HG03175 (cell line): ENCODE measurements at regions not wholly inside any gene's neighbourhood (a gene's known extent, or its start where the extent isn't known, plus 50 kb on each side); places are given as distances from the start of the nearest gene placed in this dataset.

ENCODE experiments used
- ATAC-seq: cut with Tn5 transposase; IDR thresholded peaks from one replicate; pipeline ENCODE4 v1.9.1; 2021; ENCODE audit warnings: mild to moderate bottlenecking, moderate library complexity; ENCODE audit not compliant: unreplicated experiment

DNA sequence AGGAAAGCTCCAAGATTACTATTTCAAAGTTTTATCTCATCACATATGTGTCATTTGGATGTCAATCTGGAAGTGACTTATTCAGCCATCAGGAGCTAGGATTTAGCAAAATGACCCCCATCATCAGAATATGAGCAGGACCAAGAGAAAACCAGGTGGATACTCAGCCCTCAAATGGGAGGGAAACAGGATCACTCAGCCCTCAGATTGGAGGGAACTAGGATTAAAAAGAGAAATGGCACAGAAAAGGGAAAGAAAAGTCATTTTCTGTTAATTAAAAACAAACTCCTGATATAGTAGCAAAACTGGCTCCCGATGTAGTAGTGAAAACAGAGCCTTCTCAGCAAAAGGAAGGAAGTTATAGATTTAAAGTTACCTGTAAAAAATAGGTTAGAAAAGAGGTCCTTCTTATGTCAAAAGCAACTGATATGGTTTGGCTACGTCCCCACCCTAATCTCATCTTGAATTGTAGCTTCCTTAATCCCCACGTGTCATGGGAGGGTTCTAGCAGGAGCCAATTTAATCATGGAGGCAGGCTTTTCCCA is 69.0 kb upstream of the MYCN start:
- no peak for ATAC-seq

- ATAC-seq, result no peak
Observed at GRCh38 chr2:15872854-15873253, 67.5 kb upstream of the MYCN start.

DNA sequence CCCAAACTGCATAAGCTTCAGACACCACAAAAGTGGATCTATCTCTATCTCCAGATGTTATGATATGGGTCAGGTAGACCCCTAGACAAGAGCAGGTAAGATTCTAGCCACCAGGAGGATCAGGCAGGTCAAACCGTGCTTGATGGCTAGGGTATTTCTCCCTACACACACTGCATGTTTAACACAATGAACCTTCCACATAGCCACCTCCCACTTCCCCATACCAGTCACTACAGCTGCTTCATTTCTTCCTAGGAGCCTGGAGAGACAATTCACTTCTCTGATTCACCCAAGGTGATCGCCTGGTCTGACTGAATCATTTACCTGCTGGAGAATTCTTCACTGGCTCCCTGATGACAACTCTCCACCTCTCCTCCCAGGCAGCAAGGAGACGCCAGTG is 66.0 kb upstream of the MYCN start:
- ATAC-seq, result no peak

DNA sequence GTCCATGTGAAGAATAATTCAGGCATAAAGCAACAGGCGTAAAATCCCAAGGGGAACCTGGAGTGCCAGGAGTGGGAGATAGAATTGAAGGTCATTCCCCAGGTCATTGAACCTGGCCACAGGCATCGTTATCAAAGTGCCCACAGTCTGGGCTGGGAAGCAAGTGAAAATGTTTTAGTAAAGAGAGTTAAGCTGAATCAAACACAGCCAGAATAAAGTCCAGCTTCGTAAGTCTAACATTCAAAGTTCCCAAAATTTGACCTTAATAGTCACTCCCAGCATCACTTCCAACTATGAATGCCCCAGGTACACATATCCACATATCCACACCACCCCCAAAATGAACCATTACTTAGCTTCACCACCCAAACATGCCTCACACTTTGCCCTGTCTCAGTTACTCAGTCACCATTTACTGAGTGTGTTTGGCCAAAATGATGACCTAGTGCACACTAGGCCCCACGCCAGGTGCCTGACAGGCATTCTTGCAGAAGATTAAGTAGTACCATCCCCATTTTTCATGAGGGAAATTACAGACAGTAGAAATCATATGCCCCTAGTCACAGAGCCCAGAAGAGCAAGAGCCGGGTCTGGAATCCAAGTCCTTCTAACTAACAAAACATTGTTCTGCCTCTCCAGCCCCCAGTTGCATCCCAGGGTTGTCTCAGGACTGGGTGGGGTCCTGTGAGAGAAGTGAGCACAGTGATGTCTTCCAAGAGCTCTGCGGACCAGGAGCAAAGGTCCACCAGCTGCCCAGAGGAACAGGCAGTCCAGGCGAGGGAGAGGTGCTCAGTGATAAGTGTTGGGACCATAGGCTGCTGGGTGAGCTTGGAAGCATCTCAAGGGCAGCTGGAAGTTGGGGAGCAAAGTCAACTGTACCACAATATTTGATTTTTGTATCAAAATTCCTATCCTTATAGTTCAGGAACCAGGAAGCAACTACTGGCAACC is 65.2 kb upstream of the MYCN start:
- no peak for ATAC-seq

GRCh38 chr2:15875969-15876705 is 64.2 kb upstream of the MYCN start:
- ATAC-seq, result no peak

- no peak for ATAC-seq
Observed at GRCh38 chr2:15880226-15881119, 59.9 kb upstream of the MYCN start.

DNA sequence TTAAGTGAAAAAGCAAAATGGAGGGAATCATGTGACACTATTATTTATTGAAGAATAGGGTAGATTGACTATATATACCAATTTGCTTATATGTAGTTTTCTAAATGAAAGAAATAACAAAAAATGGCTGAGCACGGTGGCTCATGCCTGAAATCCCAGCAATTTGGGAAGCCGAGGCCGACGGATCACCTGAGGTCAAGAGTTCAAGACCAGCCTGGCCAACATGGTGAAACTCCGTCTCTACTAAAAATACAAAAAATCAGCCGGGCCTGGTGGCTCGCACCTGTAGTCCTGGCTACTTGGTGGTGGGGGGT is 59.3 kb upstream of the MYCN start:
- no peak for ATAC-seq

GRCh38 chr2:15881676-15882075 is 58.7 kb upstream of the MYCN start:
- no peak for ATAC-seq

- no peak for ATAC-seq
Observed at GRCh38 chr2:15882761-15883497, 57.4 kb upstream of the MYCN start.

DNA sequence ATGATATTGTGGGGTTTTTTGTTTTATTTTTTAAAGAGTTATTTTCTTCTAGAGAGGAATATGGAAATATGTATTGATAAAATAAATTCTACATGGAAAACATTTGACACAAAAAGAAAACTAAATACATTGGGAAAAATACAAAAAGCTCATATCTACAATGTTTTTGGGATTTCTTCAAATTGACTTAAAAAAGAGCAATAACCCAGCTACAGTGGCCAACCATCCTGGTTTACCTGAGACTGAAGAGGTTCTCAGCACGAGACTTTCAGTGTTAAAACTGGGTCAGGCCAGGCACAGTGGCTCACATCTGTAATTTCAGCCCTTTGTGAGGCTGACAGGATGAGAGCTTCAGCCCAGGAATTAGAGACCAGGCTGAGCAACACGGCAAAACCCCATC is 56.7 kb upstream of the MYCN start:
- ATAC-seq, result no peak

DNA sequence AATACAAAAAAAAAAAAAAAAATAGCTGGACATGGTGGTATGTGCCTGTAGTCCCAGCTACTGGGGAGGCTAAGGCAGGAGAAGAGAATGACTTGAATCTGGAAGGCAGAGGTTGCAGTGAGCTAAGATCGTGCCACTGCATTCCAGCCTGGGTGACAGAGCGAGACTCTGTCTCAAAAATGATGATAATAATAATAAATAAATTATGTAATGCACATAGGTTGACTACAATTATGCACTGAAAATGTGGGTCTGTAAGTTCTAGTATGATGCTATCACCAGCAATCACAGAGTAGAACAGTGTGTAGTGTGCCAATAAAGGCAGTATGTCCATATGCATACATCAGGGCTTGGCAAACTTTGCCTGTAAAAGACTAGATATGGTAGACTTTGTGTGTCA is 55.6 kb upstream of the MYCN start:
- ATAC-seq, result no peak

- no peak for ATAC-seq
Observed at GRCh38 chr2:15886231-15886630, 54.1 kb upstream of the MYCN start.

GRCh38 chr2:15889442-15890123 is 50.8 kb upstream of the MYCN start:
- no peak for ATAC-seq

GRCh38 chr2:15890124-15890754 is 50.1 kb upstream of the MYCN start:
- ATAC-seq, result no peak
